Umbilical cord (tissue), 1 donor: ENCODE measurements at regions not wholly inside any gene's neighbourhood (a gene's known extent, or its start where the extent isn't known, plus 50 kb on each side); places are given as distances from the start of the nearest gene placed in this dataset.

Experiments
- DNase-seq: peaks from one replicate; pipeline ENCODE4 v3.0.0-alpha.2; 2015; ENCODE audit warnings: low spot score

DNA sequence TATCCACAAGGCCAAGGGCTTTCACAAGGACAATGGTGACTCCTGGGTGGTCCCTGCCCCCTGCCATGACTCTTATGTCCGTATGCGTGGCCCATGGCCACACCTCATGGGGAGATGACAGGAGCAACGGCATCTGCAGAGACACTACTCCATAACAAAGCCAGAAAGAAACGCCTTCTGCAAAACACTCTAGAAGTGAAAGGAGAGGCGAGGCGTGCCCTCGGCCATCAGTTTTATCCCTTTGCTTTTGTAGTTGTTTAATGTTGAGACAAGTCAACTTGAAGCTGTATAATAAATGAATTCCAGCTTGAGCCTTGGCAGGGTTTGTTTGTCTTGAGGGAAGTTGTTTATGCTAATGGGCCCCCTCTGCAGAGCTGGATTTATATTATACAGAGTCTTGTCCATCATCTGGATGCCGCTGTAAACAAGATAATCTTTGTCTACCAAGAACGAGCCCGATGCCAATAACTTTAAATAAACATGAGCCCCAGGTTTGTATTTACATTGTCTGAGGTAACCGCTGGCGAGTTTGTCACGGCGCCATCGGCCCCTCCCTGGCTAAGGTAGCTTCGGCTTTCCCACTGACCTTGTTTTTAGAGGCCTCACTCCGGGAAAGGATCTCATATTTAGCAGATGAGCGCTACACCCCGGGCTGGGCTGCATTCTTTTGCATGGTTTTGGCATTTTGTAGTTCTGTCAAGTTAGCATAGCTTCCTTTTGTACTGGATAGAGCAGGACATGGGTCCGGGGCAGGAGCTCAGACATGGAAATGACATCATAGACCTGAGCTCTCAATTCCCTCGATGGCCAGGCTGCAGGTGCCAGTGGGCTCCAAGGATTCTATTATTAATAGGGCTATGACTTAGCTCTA lies 165.3 kb downstream of the ERCC6L2 start:
- no peak for DNase-seq

DNA sequence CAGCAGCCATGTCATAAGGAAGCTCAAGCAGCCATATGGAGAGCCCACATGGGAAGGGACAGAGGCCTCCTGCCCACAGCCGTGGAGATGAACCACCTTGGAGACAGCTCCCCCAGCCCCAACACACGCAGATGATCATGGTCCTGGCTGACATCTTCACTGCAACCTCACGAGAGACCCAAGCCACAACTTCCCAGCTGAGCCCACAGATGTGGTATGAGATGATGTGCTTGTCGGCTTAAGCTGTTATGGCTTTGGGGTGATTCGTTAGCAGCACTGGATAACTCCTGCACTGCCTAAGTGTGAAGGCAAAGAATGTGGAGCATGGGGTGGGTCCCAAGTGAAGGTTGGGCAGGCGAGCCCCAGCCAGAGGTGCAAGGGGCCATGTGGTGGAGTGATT lies 163.4 kb downstream of the ERCC6L2 start:
- no peak for DNase-seq

DNA sequence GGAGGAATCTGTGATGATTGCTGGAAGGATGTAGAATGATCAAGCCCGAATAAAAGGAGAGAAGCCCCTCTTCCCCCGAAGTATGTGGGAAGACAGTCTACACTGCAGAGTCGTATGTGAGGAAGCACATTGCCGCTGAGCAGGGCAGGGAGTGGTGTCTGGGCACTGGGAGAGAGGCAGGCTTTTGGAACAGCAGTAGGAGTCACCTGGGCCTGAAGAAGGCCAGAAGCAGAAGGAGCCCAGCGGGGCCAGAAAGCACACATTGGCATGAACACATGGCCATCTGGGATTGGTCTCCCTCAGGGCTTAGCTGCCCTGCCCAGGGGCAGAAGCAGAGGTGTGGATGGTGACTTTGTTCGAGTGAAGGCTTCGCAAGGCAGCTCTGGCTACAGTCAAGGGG lies 162.8 kb downstream of the ERCC6L2 start:
- DNase-seq = no peak

DNA sequence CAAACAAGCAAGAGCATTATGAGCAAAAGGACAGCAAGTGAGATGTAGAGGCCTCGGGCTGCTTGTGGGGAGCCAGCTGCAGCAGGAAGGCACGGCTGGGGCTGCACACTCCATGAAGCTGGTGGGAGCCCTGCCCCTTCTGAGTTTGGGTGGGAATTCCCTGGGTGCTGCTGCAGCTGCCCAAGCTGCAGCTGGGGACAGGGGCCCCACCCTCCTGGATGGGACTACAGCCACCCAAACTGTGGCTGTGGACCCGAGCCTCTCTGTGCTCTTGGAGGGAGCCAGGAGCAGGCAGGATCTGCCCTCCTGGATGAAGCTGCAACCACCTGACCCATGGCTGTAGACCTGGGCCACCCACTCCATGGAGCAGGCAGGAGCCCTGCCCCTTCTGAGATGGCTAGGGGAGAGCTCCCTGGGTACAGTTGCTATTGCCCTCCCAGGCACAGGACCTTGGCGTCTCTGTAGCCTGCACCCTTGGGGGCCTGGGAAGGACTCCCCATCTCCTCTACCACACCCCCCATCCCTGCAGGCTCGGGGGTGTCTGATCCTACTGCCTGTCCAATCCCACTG lies 159.1 kb downstream of the ERCC6L2 start:
- DNase-seq = no peak

DNA sequence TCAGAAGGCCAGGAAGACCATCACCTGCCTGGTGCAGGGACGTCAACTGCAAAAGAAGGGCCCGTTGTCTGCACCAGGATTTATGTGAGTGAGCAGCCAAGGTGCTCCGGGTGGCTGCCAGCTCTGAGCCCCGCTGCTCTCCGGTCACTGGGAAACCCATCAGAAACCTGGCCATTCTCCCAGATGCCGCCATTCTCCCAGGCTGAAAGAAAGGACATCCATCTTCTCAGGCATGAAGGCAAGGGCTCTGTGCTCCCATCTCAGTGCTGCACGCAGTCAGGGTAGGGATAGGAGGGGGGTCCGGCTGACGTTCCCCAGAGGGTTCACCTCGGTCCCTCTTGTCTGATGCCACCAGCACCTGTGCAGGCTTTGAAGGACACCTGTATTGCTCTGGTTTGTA lies 158.4 kb downstream of the ERCC6L2 start:
- no peak for DNase-seq

DNA sequence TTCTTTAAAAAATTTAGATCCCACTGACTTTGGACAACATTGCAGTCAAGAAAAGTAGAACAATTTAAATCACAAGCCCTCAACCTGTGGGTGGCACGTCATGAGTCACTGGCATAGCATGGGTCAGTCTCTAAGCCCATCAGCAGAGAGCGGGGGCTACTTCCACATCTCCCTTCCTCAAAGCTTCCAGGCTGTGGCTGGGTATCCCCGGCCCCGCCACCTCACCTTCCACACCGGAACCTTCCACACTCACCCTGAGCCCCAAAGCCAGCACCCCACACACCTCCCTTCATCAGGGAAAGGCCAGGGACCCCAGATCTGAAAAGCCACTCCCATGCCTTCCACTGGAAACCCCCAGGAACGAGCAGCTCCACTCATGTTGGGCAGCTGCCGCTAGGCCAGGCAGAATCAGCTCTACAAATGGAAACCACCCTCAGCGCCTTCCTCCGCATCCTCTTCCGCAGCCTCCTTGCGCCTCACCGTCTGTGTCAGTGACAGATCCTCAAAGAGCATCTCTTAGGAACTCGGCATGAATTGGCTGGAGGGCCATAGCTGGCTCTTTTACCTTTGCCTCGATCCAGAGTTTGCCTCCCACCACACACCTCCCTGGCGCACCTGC lies 156.5 kb downstream of the ERCC6L2 start:
- no peak for DNase-seq

DNA sequence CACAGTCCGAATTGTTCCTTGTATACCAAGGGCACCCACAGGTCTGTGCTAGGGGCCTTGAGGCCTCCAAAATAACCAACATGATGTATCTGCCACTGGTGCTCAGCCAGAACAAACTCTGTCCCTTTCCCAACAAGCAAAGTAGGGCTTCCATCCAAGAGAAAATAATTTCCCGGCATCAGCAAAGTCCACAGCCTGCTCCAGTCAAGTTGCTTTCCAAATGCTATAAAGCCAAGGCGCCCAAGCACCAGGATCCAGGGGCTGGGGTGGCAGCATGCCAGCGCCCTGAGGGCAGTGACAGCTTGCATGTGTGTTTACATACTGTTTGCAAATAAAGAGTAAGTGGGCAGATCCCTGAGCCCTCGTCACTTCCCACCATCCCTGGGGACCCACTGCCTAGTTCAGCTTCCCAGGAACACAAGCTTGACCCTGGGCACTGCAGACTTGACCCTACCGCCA lies 155.9 kb downstream of the ERCC6L2 start:
- peak; percentile 69 for DNase-seq

DNA sequence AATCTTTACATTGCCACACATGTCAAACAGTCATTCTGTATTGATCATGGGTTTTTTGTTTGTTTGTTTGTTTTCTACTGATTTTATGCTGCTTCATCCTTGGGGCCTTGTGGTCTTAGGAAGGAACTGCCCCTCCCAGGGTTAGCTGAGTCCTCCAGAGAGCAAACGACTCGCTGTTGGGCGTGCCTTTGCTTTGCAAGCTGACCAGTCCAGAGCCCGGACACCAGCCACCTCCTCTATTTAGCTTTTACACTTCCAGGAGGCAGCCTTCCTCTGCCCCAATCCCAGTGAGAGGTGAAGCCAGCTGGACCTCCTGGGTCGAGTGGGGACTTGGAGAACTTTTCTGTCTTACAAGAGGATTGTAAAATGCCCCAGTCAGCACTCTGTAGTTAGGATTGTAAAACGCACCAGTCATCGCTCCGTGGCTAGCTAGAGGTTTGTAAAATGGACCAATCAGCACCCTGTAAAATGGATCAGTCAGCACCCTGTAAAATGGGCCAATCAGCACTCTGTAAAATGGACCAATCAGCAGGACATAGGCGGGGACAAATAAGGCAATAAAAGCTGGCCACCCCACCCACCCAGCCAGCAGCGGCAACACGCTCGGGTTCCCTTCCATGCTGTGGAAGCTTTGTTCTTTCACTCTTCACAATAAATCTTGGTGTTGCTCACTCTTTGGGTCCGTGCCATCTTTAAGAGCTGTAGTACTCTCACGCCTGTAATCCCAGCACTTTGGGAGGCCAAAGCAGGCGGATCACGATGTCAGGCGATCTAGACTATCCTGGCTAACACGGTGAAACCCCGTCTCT lies 154.4 kb downstream of the ERCC6L2 start:
- no peak for DNase-seq

DNA sequence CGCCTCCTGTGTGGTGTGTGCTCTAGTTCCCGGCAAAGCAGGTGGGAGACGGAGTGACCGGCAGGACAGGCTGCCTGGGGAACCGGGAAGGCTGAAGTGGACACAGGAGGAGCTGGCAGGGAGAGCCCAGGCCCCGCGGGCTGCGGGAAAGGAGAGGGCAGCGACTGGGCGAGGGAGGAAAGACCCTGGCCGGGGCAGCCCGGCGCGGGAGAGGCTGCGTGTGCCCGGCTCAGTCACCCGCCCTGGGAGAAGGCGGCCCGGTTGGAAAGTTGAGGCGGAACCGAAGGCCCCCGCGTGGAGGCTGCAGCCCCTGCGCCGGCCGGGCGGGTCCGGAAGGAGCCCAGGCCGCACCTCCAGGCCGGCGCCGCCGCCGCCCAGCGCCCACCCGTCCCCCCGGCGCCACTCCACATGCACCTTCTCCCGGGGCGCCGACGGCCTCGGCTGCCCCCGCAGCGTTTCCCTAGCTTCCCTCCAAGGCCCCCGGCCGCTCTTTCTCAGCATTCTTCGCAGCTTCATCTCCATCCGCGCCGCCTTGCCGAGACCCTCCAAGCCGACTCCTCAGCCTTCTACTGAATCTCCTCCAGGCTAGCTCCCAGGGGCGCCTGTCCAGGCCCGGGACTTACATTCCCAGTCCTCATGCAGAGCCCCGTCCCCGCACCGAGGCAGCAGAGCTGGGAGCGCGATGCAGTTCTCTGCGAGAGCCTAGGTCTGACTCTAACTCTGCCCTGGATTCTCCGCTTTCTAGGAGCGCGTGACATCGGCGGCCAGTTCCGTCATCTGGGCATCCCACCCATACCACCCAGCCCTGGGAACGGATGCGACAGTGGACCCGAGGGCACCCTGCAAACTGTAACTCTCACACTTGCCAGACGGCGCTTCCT lies 152.0 kb downstream of the ERCC6L2 start:
- peak; percentile 29 for DNase-seq

DNA sequence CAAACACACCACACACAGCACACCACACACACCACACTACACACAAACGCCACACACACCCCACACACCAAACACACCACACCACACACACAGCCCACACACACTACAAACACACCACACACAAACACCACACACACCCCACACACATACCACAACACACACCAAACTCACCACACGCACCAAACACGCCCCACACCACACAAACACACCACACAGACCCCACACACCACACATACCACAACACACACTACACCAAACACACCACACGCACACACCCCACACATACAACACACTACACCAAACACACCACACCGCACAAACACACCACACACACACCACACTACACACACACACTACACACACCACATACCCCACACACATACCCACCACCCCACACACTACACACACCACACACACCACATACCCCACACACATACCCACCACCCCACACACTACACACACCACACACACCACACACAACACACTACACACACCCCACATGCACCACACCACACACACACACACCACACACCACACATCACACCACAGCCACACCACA lies 151.2 kb downstream of the ERCC6L2 start:
- no peak for DNase-seq

DNA sequence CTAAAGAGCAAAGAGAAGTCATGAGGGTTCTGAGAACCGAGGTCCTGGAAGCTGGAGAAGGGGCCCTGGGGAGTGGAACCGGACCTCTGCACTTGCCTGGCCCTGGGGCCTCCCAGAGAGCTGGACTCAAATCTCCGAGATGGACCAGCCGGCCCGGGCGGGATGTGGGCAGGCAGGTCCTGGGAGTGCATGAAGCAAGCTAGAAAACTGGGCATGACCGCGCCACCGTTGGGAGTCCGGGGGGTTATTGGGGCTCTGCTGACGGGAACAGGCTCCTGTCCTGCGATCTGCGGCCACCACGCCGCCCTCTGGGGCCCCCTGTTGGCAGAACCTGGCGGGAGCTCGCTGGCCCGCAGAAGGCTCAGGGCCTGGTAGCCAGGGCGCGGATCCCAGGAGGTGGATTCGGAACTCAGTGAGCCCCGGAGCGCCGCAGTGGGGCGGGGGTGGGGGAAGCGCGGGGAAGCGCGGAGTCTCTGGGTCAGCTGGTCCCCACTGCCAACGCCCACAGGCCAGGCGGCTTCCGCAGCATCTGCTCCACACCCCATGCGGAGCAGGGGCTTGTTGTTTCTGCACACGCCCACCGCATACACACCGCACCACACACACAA lies 150.6 kb downstream of the ERCC6L2 start:
- DNase-seq = peak; percentile 22

DNA sequence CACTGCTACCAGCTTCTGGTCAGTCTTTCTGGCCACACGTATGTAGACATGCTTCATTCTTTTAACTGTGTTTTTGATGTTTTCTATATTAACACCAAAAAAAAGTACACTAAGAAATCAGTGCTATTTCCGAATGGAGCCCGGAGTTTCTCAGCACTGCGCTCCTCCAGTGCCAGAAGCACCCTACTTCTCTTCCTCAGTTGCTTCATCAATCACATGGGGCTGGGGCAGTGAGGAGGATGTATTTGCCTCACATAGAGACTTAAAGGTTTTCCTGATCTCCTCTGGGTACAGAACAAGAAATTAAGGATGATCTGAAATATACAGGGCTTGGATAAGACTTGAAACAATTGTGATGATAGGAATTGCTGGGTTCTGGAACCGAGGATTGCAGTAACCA lies 148.0 kb downstream of the ERCC6L2 start:
- no peak for DNase-seq

DNA sequence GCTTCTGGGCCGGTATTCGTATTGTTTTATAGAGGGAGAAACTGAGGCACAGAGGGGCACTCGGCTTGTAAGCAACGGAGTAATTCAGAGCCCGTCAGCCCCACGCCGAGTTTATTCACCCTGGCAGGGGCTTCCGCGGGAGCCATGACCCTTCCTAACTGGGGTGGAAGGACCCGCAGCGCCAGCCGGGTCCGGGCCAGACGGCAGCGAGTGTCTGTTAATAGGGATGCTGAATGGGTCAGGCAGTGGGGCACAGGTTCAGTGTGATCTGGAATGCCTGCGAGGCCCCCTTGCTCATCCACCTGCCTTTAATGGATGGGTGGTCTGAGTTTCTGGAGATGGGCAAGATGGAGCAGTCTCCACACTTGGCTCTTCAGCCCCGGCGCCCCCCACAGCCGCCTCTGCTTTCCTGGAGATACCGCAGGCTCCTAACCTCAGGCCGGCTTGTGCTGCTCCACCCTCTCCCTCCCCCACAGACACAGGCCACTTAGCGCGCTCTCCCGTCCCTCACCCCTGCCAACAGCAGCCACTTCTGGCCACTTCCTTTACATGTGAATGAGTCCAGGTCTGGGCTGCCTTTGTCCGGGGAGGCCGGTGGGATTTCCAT lies 147.1 kb downstream of the ERCC6L2 start:
- no peak for DNase-seq

DNA sequence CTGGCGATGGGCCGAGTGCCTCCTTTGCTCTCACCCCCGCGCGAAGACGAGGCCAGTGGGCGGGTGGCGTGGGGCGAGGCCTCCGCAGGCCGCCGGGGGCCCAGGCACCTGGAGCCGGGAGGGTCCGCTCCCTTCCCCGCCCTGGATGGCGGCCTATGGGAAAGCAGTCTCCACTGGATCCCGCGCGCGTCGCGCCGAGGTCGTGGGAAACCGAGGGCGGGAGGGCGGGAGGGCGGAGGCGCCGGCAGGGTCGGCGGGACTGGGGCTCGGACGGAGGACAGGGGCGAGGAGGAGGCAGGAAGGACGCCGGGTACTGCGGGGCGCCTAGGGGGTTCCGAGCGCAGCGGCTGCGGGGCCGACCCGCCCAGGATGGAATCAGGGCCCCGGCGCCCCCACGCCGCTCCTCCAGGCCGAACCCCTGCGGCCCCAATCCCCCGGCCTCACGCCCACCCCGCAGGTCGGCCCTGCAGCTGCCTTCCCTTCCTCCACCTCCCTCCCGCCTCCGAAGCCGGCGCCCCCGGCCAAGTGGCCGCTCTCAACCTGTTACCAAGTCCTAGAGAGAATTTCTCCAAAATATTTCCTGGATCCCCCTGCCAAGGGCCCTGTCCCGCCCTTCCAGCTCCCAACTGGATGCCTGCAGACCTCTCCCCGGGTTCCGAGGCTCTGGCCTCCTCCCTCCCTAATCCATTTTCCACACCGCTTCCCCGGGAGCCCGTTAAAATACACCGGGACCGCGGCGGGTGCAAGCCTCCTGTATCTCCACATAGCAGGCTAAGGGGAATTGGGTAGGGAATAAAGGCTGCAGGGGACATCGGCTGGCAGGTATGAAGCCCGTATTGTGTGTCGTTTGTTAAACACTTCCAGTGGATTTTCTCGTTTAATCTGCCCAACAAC lies 146.3 kb downstream of the ERCC6L2 start:
- DNase-seq = peak; percentile 27

DNA sequence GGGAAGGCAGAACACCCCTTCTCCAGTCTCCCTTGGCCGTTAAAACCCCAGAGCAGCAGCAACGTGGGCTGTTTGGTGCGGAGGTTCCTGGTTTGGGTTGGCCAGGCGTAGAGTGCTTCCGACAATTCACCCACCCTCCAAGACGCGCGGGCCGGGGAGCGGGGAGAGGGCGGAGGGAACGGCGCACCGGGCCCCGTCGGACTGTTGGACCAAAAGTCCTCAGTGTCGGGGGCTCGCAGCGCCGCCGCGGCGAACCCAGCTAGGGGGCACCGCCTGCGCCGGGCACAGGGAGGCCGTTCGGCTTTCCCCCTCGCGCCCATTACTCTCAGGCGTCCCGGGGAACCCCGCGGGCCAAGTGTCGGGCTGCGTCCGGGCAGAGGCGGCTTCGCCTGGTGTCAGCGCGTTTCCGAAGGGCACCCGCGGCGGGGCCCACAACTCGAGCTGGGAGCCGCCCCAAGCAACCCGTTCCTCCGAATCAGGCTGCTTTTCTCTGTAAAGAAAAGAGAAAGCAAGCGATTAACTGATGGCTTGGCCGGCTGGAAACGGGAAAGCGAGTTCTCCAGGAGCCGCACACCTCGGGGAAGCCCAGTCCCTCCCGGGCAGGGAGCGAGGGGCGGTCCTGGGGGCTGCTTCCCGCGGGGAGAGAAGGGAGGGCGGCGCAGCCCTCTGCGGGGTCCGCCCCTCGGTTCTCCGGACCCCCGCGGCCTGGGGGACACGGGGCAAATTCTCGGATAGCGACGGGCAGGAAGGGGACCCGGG lies 145.5 kb downstream of the ERCC6L2 start:
- DNase-seq = peak; percentile 54

DNA sequence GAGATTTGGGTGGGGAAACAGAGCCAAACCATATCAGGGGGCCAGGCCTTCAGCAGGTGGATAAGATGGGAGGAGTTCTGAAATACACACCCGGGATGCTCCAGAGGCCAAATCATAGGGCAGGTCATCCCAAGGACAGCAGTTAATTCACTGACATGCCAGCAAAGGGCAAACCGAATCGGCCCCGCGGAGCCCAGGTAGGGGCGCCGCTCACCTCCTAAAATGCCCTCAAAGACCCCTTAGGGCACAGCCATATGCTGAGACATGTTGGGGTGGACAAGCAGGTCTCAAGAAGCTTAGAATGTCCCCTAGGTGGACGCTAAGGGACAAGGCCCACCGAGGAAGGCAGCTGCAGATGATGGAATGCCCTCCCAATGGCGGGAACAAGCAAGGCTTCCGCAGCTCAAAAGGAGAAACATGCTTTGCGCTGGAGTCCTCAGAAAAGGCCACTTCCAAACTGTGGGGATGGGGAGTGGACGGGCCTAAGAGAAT lies 144.9 kb downstream of the ERCC6L2 start:
- no peak for DNase-seq
